ENCODE measurements at regions not wholly inside any gene's neighbourhood (a gene's known extent, or its start where the extent isn't known, plus 50 kb on each side); places are given as distances from the start of the nearest gene placed in this dataset.

DNA sequence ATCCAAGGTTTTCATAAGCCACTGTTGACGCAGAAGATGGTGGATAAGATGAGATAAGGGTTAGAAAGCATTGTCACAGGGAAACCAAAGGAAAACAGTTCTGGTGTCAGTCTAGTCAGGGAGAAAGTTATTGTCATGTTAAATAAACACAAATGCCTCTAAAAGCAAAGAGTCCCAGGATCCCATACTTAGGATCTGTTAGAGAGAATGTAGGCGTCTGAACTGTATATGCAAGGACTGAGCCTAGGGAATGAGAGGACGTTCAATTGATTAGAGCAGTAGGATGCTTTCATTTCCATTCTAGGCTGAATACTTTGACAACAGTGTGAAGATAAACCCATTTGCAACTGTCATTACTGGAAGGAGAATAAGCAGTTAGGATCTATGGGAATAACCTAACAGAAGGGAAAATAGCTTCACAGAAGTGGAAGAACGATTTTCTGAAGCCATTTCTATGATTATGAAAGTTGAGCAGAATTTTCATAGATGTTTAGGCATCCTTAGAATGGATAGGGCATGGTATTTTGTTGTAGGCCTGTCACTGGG lies 1149.1 kb upstream of the CDH8 start (continued):
- TF ChIP-seq, protein P1, sequence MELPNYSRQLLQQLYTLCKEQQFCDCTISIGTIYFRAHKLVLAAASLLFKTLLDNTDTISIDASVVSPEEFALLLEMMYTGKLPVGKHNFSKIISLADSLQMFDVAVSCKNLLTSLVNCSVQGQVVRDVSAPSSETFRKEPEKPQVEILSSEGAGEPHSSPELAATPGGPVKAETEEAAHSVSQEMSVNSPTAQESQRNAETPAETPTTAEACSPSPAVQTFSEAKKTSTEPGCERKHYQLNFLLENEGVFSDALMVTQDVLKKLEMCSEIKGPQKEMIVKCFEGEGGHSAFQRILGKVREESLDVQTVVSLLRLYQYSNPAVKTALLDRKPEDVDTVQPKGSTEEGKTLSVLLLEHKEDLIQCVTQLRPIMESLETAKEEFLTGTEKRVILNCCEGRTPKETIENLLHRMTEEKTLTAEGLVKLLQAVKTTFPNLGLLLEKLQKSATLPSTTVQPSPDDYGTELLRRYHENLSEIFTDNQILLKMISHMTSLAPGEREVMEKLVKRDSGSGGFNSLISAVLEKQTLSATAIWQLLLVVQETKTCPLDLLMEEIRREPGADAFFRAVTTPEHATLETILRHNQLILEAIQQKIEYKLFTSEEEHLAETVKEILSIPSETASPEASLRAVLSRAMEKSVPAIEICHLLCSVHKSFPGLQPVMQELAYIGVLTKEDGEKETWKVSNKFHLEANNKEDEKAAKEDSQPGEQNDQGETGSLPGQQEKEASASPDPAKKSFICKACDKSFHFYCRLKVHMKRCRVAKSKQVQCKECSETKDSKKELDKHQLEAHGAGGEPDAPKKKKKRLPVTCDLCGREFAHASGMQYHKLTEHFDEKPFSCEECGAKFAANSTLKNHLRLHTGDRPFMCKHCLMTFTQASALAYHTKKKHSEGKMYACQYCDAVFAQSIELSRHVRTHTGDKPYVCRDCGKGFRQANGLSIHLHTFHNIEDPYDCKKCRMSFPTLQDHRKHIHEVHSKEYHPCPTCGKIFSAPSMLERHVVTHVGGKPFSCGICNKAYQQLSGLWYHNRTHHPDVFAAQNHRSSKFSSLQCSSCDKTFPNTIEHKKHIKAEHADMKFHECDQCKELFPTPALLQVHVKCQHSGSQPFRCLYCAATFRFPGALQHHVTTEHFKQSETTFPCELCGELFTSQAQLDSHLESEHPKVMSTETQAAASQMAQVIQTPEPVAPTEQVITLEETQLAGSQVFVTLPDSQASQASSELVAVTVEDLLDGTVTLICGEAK (IDR thresholded peaks at IDR 0.05; ENCODE audit: borderline replicate concordance): no peak
- TF ChIP-seq TCF7 (IDR thresholded peaks at IDR 0.05; ENCODE audit: borderline replicate concordance) (no peak), YY1 (IDR thresholded peaks at IDR 0.05; ENCODE audit: low read depth, low read length) (no peak), ZBED1 (IDR thresholded peaks at IDR 0.05; ENCODE audit: borderline replicate concordance) (no peak), DPF2 (IDR thresholded peaks at IDR 0.05) (no peak), WRNIP1 (IDR thresholded peaks at IDR 0.05; ENCODE audit: borderline replicate concordance, low read depth, low read length) (no peak), ZNF207 (IDR thresholded peaks at IDR 0.05; ENCODE audit: borderline replicate concordance) (no peak), TBL1XR1 (IDR thresholded peaks at IDR 0.05; ENCODE audit: low read depth, low read length) (no peak)
- TF ChIP-seq, protein P2, sequence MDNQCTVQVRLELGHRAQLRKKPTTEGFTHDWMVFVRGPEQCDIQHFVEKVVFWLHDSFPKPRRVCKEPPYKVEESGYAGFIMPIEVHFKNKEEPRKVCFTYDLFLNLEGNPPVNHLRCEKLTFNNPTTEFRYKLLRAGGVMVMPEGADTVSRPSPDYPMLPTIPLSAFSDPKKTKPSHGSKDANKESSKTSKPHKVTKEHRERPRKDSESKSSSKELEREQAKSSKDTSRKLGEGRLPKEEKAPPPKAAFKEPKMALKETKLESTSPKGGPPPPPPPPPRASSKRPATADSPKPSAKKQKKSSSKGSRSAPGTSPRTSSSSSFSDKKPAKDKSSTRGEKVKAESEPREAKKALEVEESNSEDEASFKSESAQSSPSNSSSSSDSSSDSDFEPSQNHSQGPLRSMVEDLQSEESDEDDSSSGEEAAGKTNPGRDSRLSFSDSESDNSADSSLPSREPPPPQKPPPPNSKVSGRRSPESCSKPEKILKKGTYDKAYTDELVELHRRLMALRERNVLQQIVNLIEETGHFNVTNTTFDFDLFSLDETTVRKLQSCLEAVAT (IDR thresholded peaks at IDR 0.05): no peak
